HG03139 (cell line): ENCODE measurements at regions not wholly inside any gene's neighbourhood (a gene's known extent, or its start where the extent isn't known, plus 50 kb on each side); places are given as distances from the start of the nearest gene placed in this dataset.

Experiments used
- ATAC-seq: cut with Tn5 transposase; IDR thresholded peaks from one replicate; pipeline ENCODE4 v1.9.1; 2021; ENCODE audit not compliant: unreplicated experiment

DNA sequence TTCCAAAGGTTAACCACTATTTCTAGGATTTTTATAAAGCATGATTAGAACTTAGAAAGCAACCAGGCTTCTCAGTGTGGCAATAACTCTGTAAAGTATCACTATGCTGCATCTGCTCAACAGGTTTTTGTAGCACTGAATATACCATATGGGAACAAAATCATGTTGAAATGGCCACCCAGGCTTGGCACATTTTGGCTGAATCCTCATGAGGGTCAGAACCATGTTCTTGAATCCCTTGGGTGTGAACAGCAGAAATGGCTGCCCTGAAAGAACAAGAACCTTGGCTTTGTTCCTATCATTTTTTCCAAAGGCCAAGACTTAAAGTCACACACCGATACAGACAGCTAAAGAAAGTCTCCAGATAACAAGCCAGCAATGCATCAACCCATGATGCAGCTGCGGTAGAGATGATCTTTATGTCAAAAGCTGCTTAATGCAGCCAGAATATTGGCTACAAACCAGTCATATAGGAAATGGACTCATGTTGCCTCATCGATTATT lies 283.0 kb upstream of the NOX3 start:
- no peak for ATAC-seq

DNA sequence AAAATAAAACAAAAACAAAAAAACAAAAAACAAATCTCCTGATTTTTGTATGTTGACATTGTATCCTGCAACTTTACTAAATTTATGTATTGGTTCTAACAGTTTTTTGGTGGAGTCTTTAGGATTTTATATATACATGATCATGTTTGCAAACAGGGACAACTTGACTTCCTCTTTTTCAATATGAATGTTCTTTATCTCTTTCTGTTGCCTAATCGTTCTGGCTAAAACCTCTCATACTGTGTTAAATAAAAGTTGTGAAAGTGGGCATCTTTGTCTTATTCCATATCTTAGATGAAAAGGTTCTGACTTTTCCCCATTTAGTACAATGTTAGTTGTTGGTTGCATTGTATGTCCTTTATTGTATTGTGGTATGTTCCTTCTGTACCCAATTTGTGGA lies 261.7 kb upstream of the NOX3 start:
- ATAC-seq, result no peak

- ATAC-seq, result no peak
These were observed 255.1 kb upstream of the NOX3 start for GRCh38 chr6:155710704-155711103.

DNA sequence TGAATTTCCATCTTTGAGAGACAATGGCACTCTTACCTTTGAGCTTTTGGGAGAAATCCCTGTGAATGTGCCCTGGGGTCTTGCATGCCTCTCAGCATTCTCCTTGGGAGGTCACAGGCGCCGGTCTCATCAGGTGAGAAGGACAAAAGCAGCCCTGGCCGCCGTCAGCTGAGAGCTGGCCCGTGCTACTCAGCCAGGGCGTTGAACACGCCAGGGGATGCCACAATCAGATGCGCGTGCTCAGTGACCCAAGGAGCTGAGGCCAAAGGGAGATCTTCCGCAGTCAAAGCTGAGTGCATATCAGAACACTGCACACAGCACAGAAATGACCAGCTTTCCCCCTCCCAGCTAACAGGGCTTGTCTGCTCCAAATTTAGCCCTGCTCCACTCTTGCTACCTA lies 253.6 kb upstream of the NOX3 start:
- no peak for ATAC-seq

GRCh38 chr6:155708100-155708499 lies 252.5 kb upstream of the NOX3 start:
- ATAC-seq, result no peak

DNA sequence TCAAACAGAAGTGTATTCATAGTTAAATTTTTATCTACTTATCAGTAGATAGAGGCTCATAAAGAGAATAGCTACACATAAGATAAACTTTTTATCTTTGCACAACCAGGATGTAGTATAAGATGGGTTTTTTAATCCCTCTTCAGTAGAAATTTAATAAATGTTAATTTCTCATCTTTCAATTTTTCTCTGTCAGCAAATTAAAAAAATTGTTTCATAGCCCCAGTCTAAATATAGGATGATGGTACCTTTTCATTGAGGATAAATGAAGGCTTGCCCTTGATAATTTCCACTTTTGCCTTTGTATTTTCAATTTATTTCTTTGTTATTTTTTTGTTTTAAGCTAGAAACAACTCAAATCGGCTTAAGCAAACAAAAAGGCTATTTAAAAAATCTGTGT lies 251.2 kb upstream of the NOX3 start:
- no peak for ATAC-seq

GRCh38 chr6:155706341-155706740 lies 250.7 kb upstream of the NOX3 start:
- no peak for ATAC-seq

GRCh38 chr6:155701342-155701741 lies 245.7 kb upstream of the NOX3 start:
- no peak for ATAC-seq

- no peak for ATAC-seq
These were observed 239.9 kb upstream of the NOX3 start for GRCh38 chr6:155695495-155695894.

GRCh38 chr6:155694419-155694790 lies 238.8 kb upstream of the NOX3 start:
- ATAC-seq, result no peak

DNA sequence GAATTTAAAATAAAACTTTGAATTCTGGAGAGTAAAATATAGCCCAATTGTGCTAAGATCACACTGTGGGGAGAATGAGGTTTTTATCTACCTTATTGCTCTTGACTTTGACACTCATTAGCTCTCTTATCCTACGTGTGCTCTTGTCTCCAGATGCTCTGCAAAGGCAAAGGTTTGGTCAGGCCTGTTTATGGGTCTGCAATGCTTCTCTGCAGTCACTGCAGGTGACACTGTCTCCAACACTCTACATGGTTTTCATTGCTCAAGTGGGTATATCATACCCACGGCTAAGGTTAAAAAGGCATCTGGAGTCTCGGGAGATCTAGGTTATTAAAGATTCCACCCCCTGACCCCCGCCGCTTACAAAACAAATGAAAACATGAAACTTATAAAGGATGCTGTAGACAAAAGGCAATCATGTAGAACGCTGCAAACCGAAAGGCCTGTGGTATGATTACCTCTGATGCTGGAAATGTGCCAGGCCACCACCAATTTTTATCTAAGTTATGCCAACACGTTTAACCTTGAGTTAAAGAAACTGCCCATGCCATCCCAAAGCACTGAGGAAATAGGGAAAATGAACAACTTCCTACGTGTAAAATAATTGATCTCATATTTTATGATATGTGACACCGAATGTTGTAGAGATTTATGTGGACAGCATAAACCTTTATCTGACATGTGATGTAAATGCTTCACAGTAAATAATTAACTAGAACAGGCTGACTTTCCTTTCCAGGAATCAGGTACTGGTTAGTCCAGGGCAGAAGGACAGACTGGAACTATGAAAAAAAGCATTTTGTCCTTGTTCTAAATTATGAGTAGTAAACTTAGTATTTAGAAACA lies 238.2 kb upstream of the NOX3 start:
- no peak for ATAC-seq

DNA sequence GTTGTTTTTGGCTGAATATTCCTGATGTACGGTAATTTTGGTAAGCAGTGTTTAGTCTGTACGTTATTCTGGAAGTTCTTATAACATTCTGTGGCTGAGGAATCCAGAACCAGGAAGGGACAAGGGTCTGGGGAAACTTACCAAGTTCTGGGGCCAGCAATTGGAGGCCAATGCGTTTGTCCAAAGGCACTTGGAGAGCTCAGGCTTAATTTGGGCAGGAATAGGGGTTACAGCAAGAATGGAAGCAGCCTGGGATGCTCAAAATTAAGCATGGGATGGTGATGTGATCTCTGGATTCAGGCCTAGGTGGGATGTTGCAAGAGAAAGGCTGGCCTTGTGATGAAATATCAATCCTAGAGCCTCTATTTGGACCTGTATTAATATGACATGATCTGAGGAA lies 235.2 kb upstream of the NOX3 start:
- ATAC-seq, result no peak

GRCh38 chr6:155687645-155688044 lies 232.0 kb upstream of the NOX3 start:
- no peak for ATAC-seq

GRCh38 chr6:155684416-155685196 lies 229.0 kb upstream of the NOX3 start:
- ATAC-seq, result no peak

DNA sequence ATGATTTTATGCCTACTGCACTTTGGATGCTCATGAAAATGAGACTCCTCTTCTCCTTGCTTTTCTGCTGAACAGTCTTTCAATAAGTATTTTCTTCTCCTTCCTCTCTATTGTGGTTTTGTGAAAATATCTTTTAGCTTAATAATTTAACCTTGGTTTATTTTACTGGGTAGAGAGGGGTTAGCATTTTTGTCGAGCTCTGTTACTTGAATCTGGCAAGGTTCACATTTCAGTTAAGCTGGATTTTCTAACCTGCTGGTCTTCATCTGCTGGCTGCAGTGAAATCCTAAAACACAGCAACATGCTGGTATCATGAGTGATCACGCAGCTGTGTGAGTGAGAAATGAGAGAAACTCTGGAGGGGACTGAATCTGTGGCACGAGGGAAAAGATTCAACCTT lies 222.7 kb upstream of the NOX3 start:
- no peak for ATAC-seq

DNA sequence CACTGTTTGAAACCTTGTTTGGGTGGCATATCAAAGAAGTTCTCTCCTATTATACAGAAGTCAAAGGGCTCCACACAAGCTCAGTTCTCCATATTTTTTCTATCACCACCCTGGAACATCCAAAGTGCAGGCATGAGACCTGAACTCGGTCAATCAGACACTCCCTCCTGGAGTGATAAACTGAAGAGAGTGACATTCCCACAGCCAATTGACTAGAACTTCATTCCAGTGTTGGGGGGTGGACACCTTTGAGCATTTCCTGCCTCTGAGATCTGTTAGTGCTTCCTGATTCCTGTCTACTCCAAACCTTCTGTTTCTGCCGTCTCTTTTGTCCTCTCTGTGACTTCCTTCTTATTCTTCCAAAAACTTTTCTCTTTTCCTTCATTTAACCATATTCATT lies 220.7 kb upstream of the NOX3 start:
- ATAC-seq, result no peak

DNA sequence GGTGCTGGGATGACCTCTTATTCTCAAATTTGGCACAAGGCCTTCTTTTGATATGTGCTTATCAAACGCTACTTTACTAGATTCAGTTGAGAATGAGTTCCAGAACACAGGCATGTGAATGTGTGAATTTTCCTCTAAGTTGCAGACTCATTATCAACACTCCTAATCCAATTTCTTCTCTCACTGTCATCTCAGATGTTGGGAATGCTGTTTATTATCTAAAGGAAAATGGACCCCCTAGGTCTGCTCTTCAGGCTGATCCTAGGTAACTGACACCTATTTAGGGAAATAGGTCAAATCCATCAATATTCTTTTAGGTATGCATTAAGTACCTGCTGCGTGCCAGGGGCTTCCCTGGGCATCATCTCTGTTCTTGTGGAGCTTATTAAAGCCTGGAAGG lies 215.0 kb upstream of the NOX3 start:
- no peak for ATAC-seq

DNA sequence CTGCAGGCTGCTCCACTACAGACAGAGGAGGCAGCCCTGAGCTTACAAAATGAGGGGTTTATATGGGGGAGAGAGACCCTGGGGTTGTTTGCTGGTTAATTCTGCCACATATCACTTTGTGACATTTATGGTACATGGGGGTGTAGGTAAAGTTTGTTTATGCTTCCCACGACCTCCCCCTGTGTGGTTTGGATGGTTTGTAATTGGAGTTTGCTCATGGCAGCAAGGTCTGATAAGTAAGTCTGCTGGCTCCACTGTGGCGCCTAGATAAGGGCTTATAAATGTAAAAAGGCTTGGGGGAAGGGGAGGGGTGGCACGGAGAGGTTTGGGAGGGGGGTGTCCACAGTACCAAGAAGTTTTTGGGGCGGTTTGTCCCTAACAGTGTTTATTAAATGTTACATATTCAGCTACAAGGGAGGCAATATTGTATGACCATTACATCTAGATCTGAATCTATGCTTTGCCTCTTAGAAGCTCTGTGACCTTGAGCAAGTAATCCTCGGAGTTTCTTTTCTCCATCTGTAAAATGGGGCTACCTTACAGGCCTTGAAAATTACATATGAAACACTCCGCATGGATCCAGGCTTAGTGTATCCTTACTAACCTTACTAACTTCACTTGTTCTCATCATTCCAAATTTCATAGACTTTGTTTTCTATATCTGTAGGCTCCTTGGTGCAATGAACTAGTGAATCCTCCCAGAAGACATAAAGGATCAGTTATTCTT lies 204.8 kb upstream of the NOX3 start:
- ATAC-seq, result no peak

GRCh38 chr6:155656024-155656423 lies 200.4 kb upstream of the NOX3 start:
- no peak for ATAC-seq

DNA sequence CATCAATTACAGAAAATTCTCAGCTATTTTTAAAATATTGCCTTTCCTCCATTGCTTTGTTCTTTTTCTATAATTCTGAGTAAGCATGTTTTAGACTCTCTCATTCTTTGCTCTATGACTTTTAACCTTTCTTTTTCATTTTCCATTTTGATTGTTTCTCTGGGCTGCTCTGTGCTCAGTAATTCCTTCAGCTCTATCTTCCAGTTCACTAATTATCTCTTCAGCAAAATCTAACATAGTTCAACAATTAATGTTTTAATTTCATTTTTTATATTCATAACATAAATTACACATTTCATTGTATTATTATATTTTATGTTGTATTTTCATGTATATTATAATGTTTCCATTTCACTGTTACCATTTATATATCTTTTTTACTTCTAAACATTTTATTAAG lies 198.8 kb upstream of the NOX3 start:
- no peak for ATAC-seq

DNA sequence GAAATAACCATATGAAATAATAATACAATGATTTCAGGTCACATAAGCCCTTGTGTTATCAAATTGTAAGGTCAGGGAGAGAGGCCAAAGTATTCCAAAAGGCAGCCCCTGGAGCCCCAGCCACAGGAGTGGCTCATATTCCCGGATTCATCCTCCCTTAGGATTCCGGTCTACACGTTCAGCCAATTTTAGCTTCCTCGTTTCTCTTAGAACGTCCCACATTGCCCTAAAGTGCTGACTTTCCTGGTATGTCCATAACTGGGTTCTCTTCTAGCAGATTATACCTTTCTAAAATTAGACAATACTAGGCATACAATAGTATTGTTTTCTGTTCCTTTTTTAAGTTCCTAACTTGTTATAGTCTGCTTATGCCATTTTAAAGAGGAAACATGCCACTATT lies 192.7 kb upstream of the NOX3 start:
- no peak for ATAC-seq

- ATAC-seq, result no peak
These were observed 191.7 kb upstream of the NOX3 start for GRCh38 chr6:155647354-155647753.
